ENCODE measurements at regions not wholly inside any gene's neighbourhood (a gene's known extent, or its start where the extent isn't known, plus 50 kb on each side); places are given as distances from the start of the nearest gene placed in this dataset.

- TF ChIP-seq NFXL1 (IDR thresholded peaks at IDR 0.05; ENCODE audit: borderline replicate concordance) (no peak), EZH2 (IDR thresholded peaks at IDR 0.05; ENCODE audit: borderline replicate concordance, control insufficient read depth, low read depth, low read length) (no peak)
Measured at GRCh38 chr10:36542493-36542892, 582.9 kb upstream of the ANKRD30A start (continued).

DNA sequence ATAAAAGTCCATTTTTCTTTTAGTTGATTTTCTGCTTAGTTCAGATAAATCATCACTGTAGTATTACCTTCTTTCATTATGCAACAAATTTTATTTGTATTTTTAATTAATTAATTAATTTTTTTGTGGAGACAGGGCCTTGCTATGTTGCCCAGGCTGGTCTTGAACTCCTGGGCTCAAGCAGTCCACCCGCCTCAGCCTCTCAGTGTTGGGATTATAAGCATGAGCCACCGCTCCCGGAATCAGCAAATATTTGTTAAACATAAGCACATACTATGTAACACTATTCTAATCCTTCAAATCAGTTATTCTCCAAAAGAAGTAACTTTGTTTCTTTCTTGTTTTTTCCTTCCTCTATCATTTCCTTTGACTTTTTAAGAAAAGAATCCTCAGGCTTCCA, 584.8 kb upstream of the ANKRD30A start:
- ChIA-PET RAD21 (ENCODE audit: unreplicated experiment) (no interaction called here), SMC1A (ENCODE audit: uncharacterized antibody, unreplicated experiment) (no interaction called here), POLR2A (no interaction called here), CTCF (no interaction called here)
- no peaks in the 10 kb centered on the region for H3K4me1 ChIP-seq (ENCODE audit: control insufficient read depth, insufficient read depth, low read length)
- H3K9ac ChIP-seq (ENCODE audit: control insufficient read depth, insufficient read depth, low read length), result no peak overlapping the region
- 53% methylated on average over 3 of the region's 3 CpGs for WGBS (ENCODE audit: insufficient coverage, insufficient replicate concordance, low lambda C conversion rate, missing lambda C conversion rate)
- intact Hi-C loops (cut with micrococcal nuclease; ENCODE audit: unreplicated experiment), result no loop called here
- no peak overlapping the region for H3K4me3 ChIP-seq
- no peak overlapping the region for H3K27ac ChIP-seq (ENCODE audit: control insufficient read depth, insufficient read depth)
- H3K4me2 ChIP-seq (ENCODE audit: control insufficient read depth, insufficient read depth), result no peak overlapping the region
- DNase-seq (ENCODE audit: low read depth, low spot score), result no peak
- H3K79me2 ChIP-seq (ENCODE audit: control insufficient read depth, insufficient read depth, low read length), result no peaks in the 10 kb centered on the region
- no peaks in the 10 kb centered on the region for H3K36me3 ChIP-seq (ENCODE audit: control insufficient read depth in 2 of 2, insufficient read depth in 2 of 2, low read length in 1 of 2)
- FAIRE-seq, result no peak
- TF ChIP-seq CHD1 (IDR thresholded peaks at IDR 0.05; ENCODE audit: low read depth, low read length) (no peak), JUNB (IDR thresholded peaks at IDR 0.05) (no peak), TARDBP (IDR thresholded peaks at IDR 0.05; ENCODE audit: borderline replicate concordance) (no peak), TCF12 (IDR thresholded peaks at IDR 0.05; ENCODE audit: low read depth, low read length) (no peak), SMAD1 (IDR thresholded peaks at IDR 0.05; ENCODE audit: low read depth, partially characterized antibody) (no peak), SUPT20H (IDR thresholded peaks at IDR 0.05; ENCODE audit: borderline replicate concordance, control insufficient read depth, low read depth, low read length) (no peak), BRCA1 (IDR thresholded peaks at IDR 0.05; ENCODE audit: low read depth, low read length) (no peak), MEF2A (IDR thresholded peaks at IDR 0.05; ENCODE audit: insufficient read depth, low read depth, low read length) (no peak), GABPA (IDR thresholded peaks at IDR 0.05; ENCODE audit: low read depth) (no peak), BMI1 (IDR thresholded peaks at IDR 0.05; ENCODE audit: borderline replicate concordance) (no peak), SMARCA5 (IDR thresholded peaks at IDR 0.05) (no peak), BHLHE40 (IDR thresholded peaks at IDR 0.05; ENCODE audit: borderline replicate concordance in 1 of 2, low read depth in 2 of 2, low read length in 1 of 2) (no peak)
- TF ChIP-seq, protein P1, sequence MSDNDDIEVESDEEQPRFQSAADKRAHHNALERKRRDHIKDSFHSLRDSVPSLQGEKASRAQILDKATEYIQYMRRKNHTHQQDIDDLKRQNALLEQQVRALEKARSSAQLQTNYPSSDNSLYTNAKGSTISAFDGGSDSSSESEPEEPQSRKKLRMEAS (IDR thresholded peaks at IDR 0.05; ENCODE audit: low read depth, low read length), result no peak
- TF ChIP-seq, protein P2, sequence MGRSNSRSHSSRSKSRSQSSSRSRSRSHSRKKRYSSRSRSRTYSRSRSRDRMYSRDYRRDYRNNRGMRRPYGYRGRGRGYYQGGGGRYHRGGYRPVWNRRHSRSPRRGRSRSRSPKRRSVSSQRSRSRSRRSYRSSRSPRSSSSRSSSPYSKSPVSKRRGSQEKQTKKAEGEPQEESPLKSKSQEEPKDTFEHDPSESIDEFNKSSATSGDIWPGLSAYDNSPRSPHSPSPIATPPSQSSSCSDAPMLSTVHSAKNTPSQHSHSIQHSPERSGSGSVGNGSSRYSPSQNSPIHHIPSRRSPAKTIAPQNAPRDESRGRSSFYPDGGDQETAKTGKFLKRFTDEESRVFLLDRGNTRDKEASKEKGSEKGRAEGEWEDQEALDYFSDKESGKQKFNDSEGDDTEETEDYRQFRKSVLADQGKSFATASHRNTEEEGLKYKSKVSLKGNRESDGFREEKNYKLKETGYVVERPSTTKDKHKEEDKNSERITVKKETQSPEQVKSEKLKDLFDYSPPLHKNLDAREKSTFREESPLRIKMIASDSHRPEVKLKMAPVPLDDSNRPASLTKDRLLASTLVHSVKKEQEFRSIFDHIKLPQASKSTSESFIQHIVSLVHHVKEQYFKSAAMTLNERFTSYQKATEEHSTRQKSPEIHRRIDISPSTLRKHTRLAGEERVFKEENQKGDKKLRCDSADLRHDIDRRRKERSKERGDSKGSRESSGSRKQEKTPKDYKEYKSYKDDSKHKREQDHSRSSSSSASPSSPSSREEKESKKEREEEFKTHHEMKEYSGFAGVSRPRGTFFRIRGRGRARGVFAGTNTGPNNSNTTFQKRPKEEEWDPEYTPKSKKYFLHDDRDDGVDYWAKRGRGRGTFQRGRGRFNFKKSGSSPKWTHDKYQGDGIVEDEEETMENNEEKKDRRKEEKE (IDR thresholded peaks at IDR 0.05), result no peak
- in situ Hi-C loops (cut with MboI), result no loop called here
- H4K20me1 ChIP-seq (ENCODE audit: control insufficient read depth, insufficient read depth), result no peaks in the 10 kb centered on the region
- no peak for ATAC-seq
- H3K9me3 ChIP-seq (replicated peaks; ENCODE audit: control insufficient read depth, insufficient read depth, low read length), result no peaks in the 10 kb centered on the region
- no peak overlapping the region for H2AFZ ChIP-seq (ENCODE audit: control insufficient read depth, low read depth, low read length)
- no peaks in the 10 kb centered on the region for H3K27me3 ChIP-seq (replicated peaks in 1 of 2; ENCODE audit: control insufficient read depth in 2 of 2, insufficient read depth in 2 of 2, low read length in 1 of 2)
- BruUV-seq (replicated peaks), result no TSS peak
